Fibroblast of lung (primary cell): ENCODE measurements at regions not wholly inside any gene's neighbourhood (a gene's known extent, or its start where the extent isn't known, plus 50 kb on each side); places are given as distances from the start of the nearest gene placed in this dataset.

Experiments used
- DNase-seq, 2 donors: peaks; one replicate each; pipeline versions ENCODE4 v3.0.0 to v3.0.0-alpha.2; 2010; ENCODE audit warnings: low read depth in 2 of 2
- H2AFZ ChIP-seq: 2 replicates; pipeline ENCODE4 v1.5.1; 2012; ENCODE audit warnings: low read length, control low read depth, inconsistent platforms
- H3K27ac ChIP-seq: 2 replicates; pipeline ENCODE4 v1.5.1; 2011; ENCODE audit warnings: low read length, control low read depth; ENCODE audit not compliant: insufficient read depth
- H3K27me3 ChIP-seq: 2 replicates; pipeline ENCODE4 v1.5.1; 2011; ENCODE audit warnings: mild to moderate bottlenecking, low read length; ENCODE audit not compliant: control insufficient read depth, insufficient read depth
- H3K36me3 ChIP-seq: 2 replicates; pipeline ENCODE4 v1.5.1; 2011; ENCODE audit warnings: low read length; ENCODE audit not compliant: control insufficient read depth, insufficient read depth
- H3K4me1 ChIP-seq: 2 replicates; pipeline ENCODE4 v1.5.1; 2011; ENCODE audit warnings: low read length; ENCODE audit not compliant: control insufficient read depth, insufficient read depth; ENCODE audit errors: extremely low read depth
- H3K4me2 ChIP-seq: 2 replicates; pipeline ENCODE4 v1.5.1; 2011; ENCODE audit warnings: low read length, control low read depth; ENCODE audit not compliant: insufficient read depth; ENCODE audit errors: extremely low read depth
- H3K4me3 ChIP-seq, 4 experiments: fragments of 200-600 bp in 1 of 4; sonication (generic) in 1 of 4; replicated peaks in 1 of 4; 2 replicates each; pipeline ENCODE4 v1.5.1; 2011 to 2016; ENCODE audit warnings: low read length in 4 of 4, low read depth in 3 of 4, mild to moderate bottlenecking in 3 of 4, control low read depth in 2 of 4, inconsistent platforms in 1 of 4, mixed read lengths in 1 of 4; ENCODE audit not compliant: insufficient read depth in 1 of 4; ENCODE audit errors: control extremely low read depth in 1 of 4
- H3K79me2 ChIP-seq: 2 replicates; pipeline ENCODE4 v1.5.1; 2012; ENCODE audit warnings: mild to moderate bottlenecking, low read length, inconsistent platforms; ENCODE audit not compliant: control insufficient read depth, insufficient read depth
- H3K9ac ChIP-seq: 2 replicates; pipeline ENCODE4 v1.5.1; 2011; ENCODE audit warnings: mild to moderate bottlenecking, low read length, control low read depth; ENCODE audit not compliant: insufficient read depth
- H3K9me3 ChIP-seq: 2 replicates; pipeline ENCODE4 v1.5.1; 2012; ENCODE audit warnings: low read depth, low read length; ENCODE audit not compliant: control insufficient read depth, insufficient read depth
- H4K20me1 ChIP-seq: 2 replicates; pipeline ENCODE4 v1.5.1; 2011; ENCODE audit warnings: low read length; ENCODE audit not compliant: control insufficient read depth, insufficient read depth; ENCODE audit errors: extremely low read depth
- EZH2 ChIP-seq: IDR thresholded peaks from 2 replicates; pipeline ENCODE4 v1.5.1; 2012; ENCODE audit warnings: low read length, control low read depth, mild to moderate bottlenecking; ENCODE audit errors: missing control alignments
- TF ChIP-seq, protein P1 (sequence below), 2 donors: IDR thresholded peaks in 1 of 2; conservative IDR thresholded peaks in 1 of 2; 1 replicate in 1 of 2; 2 replicates in 1 of 2; pipeline ENCODE4 v1.5.1; 2011 to 2012; ENCODE audit warnings: low read length in 2 of 2, control low read depth in 1 of 2, inconsistent platforms in 1 of 2, low read depth in 1 of 2, mild to moderate bottlenecking in 1 of 2

GRCh38 chr2:120846406-120847095, 110.9 kb downstream of the GLI2 start:
- H2AFZ ChIP-seq, result no peak overlapping the region
- no peaks in the 10 kb centered on the region for H3K4me1 ChIP-seq
- H4K20me1 ChIP-seq, result no peaks in the 10 kb centered on the region
- DNase-seq, result no peak
- TF ChIP-seq, protein P1, sequence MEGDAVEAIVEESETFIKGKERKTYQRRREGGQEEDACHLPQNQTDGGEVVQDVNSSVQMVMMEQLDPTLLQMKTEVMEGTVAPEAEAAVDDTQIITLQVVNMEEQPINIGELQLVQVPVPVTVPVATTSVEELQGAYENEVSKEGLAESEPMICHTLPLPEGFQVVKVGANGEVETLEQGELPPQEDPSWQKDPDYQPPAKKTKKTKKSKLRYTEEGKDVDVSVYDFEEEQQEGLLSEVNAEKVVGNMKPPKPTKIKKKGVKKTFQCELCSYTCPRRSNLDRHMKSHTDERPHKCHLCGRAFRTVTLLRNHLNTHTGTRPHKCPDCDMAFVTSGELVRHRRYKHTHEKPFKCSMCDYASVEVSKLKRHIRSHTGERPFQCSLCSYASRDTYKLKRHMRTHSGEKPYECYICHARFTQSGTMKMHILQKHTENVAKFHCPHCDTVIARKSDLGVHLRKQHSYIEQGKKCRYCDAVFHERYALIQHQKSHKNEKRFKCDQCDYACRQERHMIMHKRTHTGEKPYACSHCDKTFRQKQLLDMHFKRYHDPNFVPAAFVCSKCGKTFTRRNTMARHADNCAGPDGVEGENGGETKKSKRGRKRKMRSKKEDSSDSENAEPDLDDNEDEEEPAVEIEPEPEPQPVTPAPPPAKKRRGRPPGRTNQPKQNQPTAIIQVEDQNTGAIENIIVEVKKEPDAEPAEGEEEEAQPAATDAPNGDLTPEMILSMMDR (conservative IDR thresholded peaks at IDR 0.05 in 1 of 2, IDR thresholded peaks at IDR 0.05 in 1 of 2; ENCODE audit: low read depth in 1 of 2, low read length in 2 of 2), result no peak
- TF ChIP-seq EZH2, result no peak
- no peak overlapping the region for H3K9ac ChIP-seq
- H3K36me3 ChIP-seq, result no peaks in the 10 kb centered on the region
- H3K4me2 ChIP-seq, result no peak overlapping the region
- no peaks in the 10 kb centered on the region for H3K9me3 ChIP-seq
- H3K4me3 ChIP-seq, result no peak overlapping the region
- H3K27me3 ChIP-seq, result no peaks in the 10 kb centered on the region
- H3K27ac ChIP-seq, result no peak overlapping the region
- H3K79me2 ChIP-seq, result peaks cover 1% of the 10 kb centered on the region

DNA sequence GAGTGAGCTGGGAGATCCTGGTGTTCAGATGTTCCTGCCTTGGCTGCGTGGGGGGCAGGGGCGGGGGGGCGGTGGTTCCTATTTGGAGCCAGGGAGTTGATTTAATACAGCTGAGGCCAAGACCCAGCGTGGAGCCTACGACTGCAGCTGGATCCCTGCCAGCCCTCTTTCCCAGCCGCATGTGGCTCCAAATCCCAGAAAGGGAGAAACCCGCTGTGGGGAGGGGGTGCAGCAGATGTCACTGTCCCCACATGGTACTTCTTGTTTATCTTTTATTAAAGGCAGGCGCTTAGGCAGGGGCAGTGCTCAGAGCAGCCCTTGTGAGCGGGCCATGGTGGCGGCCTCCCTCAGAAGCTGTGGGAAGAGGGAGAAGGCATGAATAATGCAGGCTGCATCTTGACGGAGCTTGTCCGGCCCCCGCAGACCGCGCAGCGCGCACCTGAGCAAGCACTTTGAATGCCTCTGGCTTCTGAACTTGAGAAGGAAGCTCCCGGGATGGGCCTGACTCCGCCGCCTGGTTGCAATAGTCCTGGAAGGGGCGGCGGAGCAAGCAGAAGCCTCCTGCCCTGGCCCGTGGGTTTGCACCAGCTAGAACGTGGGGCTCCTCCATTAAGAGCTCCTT, 112.1 kb downstream of the GLI2 start:
- no peaks in the 10 kb centered on the region for H3K9me3 ChIP-seq
- TF ChIP-seq, protein P1 (conservative IDR thresholded peaks at IDR 0.05 in 1 of 2, IDR thresholded peaks at IDR 0.05 in 1 of 2; ENCODE audit: low read depth in 1 of 2, low read length in 2 of 2), result no peak
- no peak for TF ChIP-seq EZH2
- DNase-seq, result peak; percentile 21 to 33
- no peak overlapping the region for H3K9ac ChIP-seq
- peaks cover 1% of the 10 kb centered on the region for H3K79me2 ChIP-seq
- H3K36me3 ChIP-seq, result no peaks in the 10 kb centered on the region
- H3K4me3 ChIP-seq, result no peak overlapping the region
- H3K4me1 ChIP-seq, result no peaks in the 10 kb centered on the region
- no peaks in the 10 kb centered on the region for H4K20me1 ChIP-seq
- H3K27ac ChIP-seq, result no peak overlapping the region
- no peak overlapping the region for H3K4me2 ChIP-seq
- H2AFZ ChIP-seq, result no peak overlapping the region
- H3K27me3 ChIP-seq, result no peaks in the 10 kb centered on the region

GRCh38 chr2:120849278-120849677, 113.6 kb downstream of the GLI2 start:
- H3K4me1 ChIP-seq, result no peaks in the 10 kb centered on the region
- H3K27ac ChIP-seq, result no peak overlapping the region
- no peak overlapping the region for H3K9ac ChIP-seq
- H3K36me3 ChIP-seq, result no peaks in the 10 kb centered on the region
- no peaks in the 10 kb centered on the region for H4K20me1 ChIP-seq
- H3K27me3 ChIP-seq, result no peaks in the 10 kb centered on the region
- DNase-seq, result no peak
- H2AFZ ChIP-seq, result no peak overlapping the region
- TF ChIP-seq EZH2, result no peak
- TF ChIP-seq, protein P1 (conservative IDR thresholded peaks at IDR 0.05 in 1 of 2, IDR thresholded peaks at IDR 0.05 in 1 of 2; ENCODE audit: low read depth in 1 of 2, low read length in 2 of 2), result no peak
- no peak overlapping the region for H3K4me3 ChIP-seq
- no peaks in the 10 kb centered on the region for H3K9me3 ChIP-seq
- H3K79me2 ChIP-seq, result peaks cover under 1% of the 10 kb centered on the region
- H3K4me2 ChIP-seq, result no peak overlapping the region
